ENCODE measurements at regions not wholly inside any gene's neighbourhood (a gene's known extent, or its start where the extent isn't known, plus 50 kb on each side); places are given as distances from the start of the nearest gene placed in this dataset.

DNA sequence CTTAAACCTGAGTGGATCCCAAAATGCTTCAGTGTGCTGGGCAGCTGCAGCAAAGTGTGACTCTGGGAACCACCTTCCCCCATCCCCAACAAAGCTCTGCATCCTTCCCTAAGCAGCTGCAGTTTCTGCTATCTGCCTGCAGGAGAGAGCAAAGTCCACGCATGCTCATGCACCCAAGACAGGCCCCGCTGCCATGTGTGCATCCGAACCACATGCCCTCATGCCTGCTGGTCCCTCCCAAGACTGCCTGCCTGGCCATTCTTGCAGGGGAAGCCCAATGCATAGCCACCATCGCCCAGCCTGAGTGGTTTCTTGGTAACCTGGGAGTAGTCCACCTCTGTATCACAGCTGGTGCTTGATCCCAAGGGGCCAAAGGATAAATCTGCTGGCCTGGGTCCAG is 94.3 kb upstream of the OLIG3 start:
- H3K27ac ChIP-seq (ENCODE audit: low read length), result no peak overlapping the region

DNA sequence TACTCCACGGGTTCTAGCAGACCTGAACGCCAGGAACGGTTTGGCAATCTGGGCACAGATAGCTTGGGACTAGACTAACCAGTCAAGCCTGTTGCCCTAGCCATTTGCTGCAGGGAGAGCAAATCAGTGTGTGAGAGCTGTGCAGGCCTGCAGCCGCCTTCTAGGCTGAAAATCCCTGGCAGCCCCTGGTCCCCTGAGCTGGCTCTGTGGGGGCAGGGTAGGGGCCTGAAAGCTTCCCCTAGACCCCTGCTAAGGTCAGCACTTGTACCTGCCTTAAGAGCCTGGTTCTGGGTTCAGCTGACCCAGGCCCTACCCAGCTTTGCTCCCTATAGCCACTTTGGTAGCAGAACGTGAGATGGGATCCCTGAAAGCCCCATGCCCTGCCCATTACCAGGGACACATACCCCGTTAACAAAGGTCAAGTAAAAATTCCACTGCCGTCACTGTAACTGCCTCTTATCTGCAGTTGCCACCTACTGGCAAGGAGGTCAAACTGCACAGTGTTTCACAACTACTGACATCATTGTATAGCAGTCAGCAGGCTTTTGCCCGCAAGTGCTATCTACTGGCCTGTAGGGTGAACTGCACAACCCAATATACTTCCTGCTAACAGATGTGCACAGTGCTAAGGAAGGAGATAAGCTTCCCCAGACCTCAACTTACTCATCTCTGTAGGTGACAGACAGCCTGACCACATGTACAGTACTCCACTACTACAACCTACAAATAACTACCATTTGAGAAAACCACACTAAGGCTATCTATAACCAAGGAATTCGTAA is 95.1 kb upstream of the OLIG3 start:
- DNase-seq, result peak; percentile 94
- H3K4me3 ChIP-seq (ENCODE audit: low read length), result peak overlapping the region; percentile 29
- H3K9ac ChIP-seq (ENCODE audit: low read length), result no peak overlapping the region
- H2AFZ ChIP-seq (ENCODE audit: low read length), result peak overlapping the region; percentile 93
- peaks cover 8% of the 10 kb centered on the region for H3K4me1 ChIP-seq (ENCODE audit: low read length)
- H4K20me1 ChIP-seq (ENCODE audit: insufficient read depth, low read length), result no peaks in the 10 kb centered on the region
- H3K27ac ChIP-seq (ENCODE audit: low read length), result no peak overlapping the region
- TF ChIP-seq, protein P1, sequence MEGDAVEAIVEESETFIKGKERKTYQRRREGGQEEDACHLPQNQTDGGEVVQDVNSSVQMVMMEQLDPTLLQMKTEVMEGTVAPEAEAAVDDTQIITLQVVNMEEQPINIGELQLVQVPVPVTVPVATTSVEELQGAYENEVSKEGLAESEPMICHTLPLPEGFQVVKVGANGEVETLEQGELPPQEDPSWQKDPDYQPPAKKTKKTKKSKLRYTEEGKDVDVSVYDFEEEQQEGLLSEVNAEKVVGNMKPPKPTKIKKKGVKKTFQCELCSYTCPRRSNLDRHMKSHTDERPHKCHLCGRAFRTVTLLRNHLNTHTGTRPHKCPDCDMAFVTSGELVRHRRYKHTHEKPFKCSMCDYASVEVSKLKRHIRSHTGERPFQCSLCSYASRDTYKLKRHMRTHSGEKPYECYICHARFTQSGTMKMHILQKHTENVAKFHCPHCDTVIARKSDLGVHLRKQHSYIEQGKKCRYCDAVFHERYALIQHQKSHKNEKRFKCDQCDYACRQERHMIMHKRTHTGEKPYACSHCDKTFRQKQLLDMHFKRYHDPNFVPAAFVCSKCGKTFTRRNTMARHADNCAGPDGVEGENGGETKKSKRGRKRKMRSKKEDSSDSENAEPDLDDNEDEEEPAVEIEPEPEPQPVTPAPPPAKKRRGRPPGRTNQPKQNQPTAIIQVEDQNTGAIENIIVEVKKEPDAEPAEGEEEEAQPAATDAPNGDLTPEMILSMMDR (IDR thresholded peaks at IDR 0.05; ENCODE audit: low read length), result peak; percentile 100
- TF ChIP-seq EZH2 (optimal IDR thresholded peaks at IDR 0.05; ENCODE audit: low read depth, low read length), result no peak
- TF ChIP-seq EZH2phosphoT487 (IDR thresholded peaks at IDR 0.05; ENCODE audit: low read length), result no peak
- no peaks in the 10 kb centered on the region for H3K27me3 ChIP-seq (replicated peaks; ENCODE audit: insufficient read depth, low read length)
- no peaks in the 10 kb centered on the region for H3K36me3 ChIP-seq (replicated peaks; ENCODE audit: insufficient read depth, low read length)
- H3K9me3 ChIP-seq (replicated peaks; ENCODE audit: insufficient read depth, low read length), result no peaks in the 10 kb centered on the region
- no peaks in the 10 kb centered on the region for H3F3A ChIP-seq (ENCODE audit: insufficient read depth, low read length)
- H3K79me2 ChIP-seq (ENCODE audit: low read length), result no peaks in the 10 kb centered on the region
- peak overlapping the region; percentile 50 for H3K4me2 ChIP-seq (ENCODE audit: low read depth, low read length)
- no peaks in the 10 kb centered on the region for H3K9me2 ChIP-seq (replicated peaks; ENCODE audit: insufficient read depth, low read length)

More for the DNA sequence above, 94.3 kb upstream of the OLIG3 start:
- Histone ChIP-seq H3K4me2 (ENCODE audit: low read depth, low read length) (no peak overlapping the region), H3K79me2 (ENCODE audit: low read length) (no peaks in the 10 kb centered on the region), H4K20me1 (ENCODE audit: insufficient read depth, low read length) (no peaks in the 10 kb centered on the region), H3K27me3 (replicated peaks; ENCODE audit: insufficient read depth, low read length) (no peaks in the 10 kb centered on the region), H3K9ac (ENCODE audit: low read length) (no peak overlapping the region), H3K9me2 (replicated peaks; ENCODE audit: insufficient read depth, low read length) (no peaks in the 10 kb centered on the region), H3K9me3 (replicated peaks; ENCODE audit: insufficient read depth, low read length) (no peaks in the 10 kb centered on the region), H3K4me3 (ENCODE audit: low read length) (no peak overlapping the region), H3F3A (ENCODE audit: insufficient read depth, low read length) (no peaks in the 10 kb centered on the region), H2AFZ (ENCODE audit: low read length) (no peak overlapping the region), H3K4me1 (ENCODE audit: low read length) (peaks cover 8% of the 10 kb centered on the region), H3K36me3 (replicated peaks; ENCODE audit: insufficient read depth, low read length) (no peaks in the 10 kb centered on the region)
- TF ChIP-seq, protein P1 (IDR thresholded peaks at IDR 0.05; ENCODE audit: low read length), result no peak
- TF ChIP-seq EZH2 (optimal IDR thresholded peaks at IDR 0.05; ENCODE audit: low read depth, low read length) (no peak), EZH2phosphoT487 (IDR thresholded peaks at IDR 0.05; ENCODE audit: low read length) (no peak)
- no peak for DNase-seq

DNA sequence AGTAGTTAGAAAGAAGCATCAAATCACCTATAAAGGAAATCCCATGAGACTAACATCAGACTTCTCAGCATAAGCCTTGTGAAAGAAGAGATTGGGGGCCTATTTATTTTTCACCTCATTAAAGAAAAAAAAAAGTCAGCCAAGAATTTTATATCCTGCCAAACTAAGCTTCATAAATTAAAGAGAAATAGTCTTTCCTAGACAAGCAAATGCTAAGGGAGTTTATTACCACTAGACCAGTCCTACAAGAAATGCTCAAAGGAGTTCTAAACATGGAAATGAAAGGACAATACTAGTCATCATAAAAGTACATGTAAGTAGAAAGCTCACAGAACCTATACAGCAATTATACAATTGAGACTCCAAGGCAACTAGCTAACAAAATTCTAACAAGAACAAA is 96.5 kb upstream of the OLIG3 start:
- Histone ChIP-seq H3K4me3 (ENCODE audit: low read length) (no peak overlapping the region), H3F3A (ENCODE audit: insufficient read depth, low read length) (no peaks in the 10 kb centered on the region), H2AFZ (ENCODE audit: low read length) (no peak overlapping the region), H3K9ac (ENCODE audit: low read length) (no peak overlapping the region), H3K9me3 (replicated peaks; ENCODE audit: insufficient read depth, low read length) (no peaks in the 10 kb centered on the region), H3K4me1 (ENCODE audit: low read length) (peaks cover 8% of the 10 kb centered on the region), H3K4me2 (ENCODE audit: low read depth, low read length) (no peak overlapping the region), H3K36me3 (replicated peaks; ENCODE audit: insufficient read depth, low read length) (no peaks in the 10 kb centered on the region), H3K27ac (ENCODE audit: low read length) (no peak overlapping the region), H3K27me3 (replicated peaks; ENCODE audit: insufficient read depth, low read length) (no peaks in the 10 kb centered on the region), H3K79me2 (ENCODE audit: low read length) (no peaks in the 10 kb centered on the region), H3K9me2 (replicated peaks; ENCODE audit: insufficient read depth, low read length) (no peaks in the 10 kb centered on the region), H4K20me1 (ENCODE audit: insufficient read depth, low read length) (no peaks in the 10 kb centered on the region)
- DNase-seq, result no peak
- TF ChIP-seq EZH2 (optimal IDR thresholded peaks at IDR 0.05; ENCODE audit: low read depth, low read length) (no peak), EZH2phosphoT487 (IDR thresholded peaks at IDR 0.05; ENCODE audit: low read length) (no peak)
- TF ChIP-seq, protein P1 (IDR thresholded peaks at IDR 0.05; ENCODE audit: low read length), result no peak
